MM.1S (cell line): ENCODE measurements at regions not wholly inside any gene's neighbourhood (a gene's known extent, or its start where the extent isn't known, plus 50 kb on each side); places are given as distances from the start of the nearest gene placed in this dataset.

Source experiments
- DNase-seq: peaks from one replicate; pipeline ENCODE4 v3.0.0-alpha.2; 2015
- H2AFZ ChIP-seq: fragments of 300-600 bp; sonication (generic); 2 replicates; pipeline ENCODE4 v1.6.0; 2016; ENCODE audit warnings: antibody characterized with exemption, low read length
- H3F3A ChIP-seq: fragments of 300-600 bp; sonication (generic); 2 replicates; pipeline ENCODE4 v1.6.1; 2016; ENCODE audit warnings: mild to moderate bottlenecking, antibody characterized with exemption, low read length, moderate library complexity, mixed read lengths; ENCODE audit not compliant: insufficient read depth
- H3K27ac ChIP-seq: fragments of 300-600 bp; sonication (generic); 2 replicates; pipeline ENCODE4 v1.5.1; 2016; ENCODE audit warnings: mild to moderate bottlenecking, low read length
- H3K27me3 ChIP-seq: fragments of 300-600 bp; sonication (generic); replicated peaks from 2 replicates; pipeline ENCODE4 v1.6.0; 2016; ENCODE audit warnings: low read length; ENCODE audit not compliant: insufficient read depth
- H3K36me3 ChIP-seq: fragments of 300-600 bp; sonication (generic); replicated peaks from 2 replicates; pipeline ENCODE4 v1.6.1; 2016; ENCODE audit warnings: mild to moderate bottlenecking, low read length, mixed read lengths; ENCODE audit not compliant: insufficient read depth
- H3K4me1 ChIP-seq: fragments of 300-600 bp; sonication (generic); 2 replicates; pipeline ENCODE4 v1.6.1; 2016; ENCODE audit warnings: low read length, mixed read lengths
- H3K4me2 ChIP-seq: fragments of 300-600 bp; sonication (generic); 2 replicates; pipeline ENCODE4 v1.6.0; 2016; ENCODE audit warnings: low read depth, low read length
- H3K4me3 ChIP-seq: fragments of 300-600 bp; sonication (generic); 2 replicates; pipeline ENCODE4 v1.5.1; 2016; ENCODE audit warnings: low read length, mixed read lengths
- H3K79me2 ChIP-seq: fragments of 300-600 bp; sonication (generic); 2 replicates; pipeline ENCODE4 v1.6.1; 2016; ENCODE audit warnings: mixed run types, low read length, mixed read lengths
- H3K9ac ChIP-seq: fragments of 300-600 bp; sonication (generic); 2 replicates; pipeline ENCODE4 v1.6.1; 2016; ENCODE audit warnings: low read length, mixed read lengths
- H3K9me2 ChIP-seq: fragments of 300-600 bp; sonication (generic); replicated peaks from 2 replicates; pipeline ENCODE4 v1.6.1; 2016; ENCODE audit warnings: mild to moderate bottlenecking, low read length, mixed read lengths; ENCODE audit not compliant: insufficient read depth
- H3K9me3 ChIP-seq: fragments of 300-600 bp; sonication (generic); replicated peaks from 2 replicates; pipeline ENCODE4 v1.6.1; 2016; ENCODE audit warnings: mild to moderate bottlenecking, low read length, mixed read lengths; ENCODE audit not compliant: insufficient read depth
- H4K20me1 ChIP-seq: fragments of 300-600 bp; sonication (generic); 2 replicates; pipeline ENCODE4 v1.6.1; 2016; ENCODE audit warnings: mild to moderate bottlenecking, low read length, moderate library complexity, mixed read lengths; ENCODE audit not compliant: insufficient read depth
- CTCF ChIP-seq: fragments of 300-600 bp; sonication (generic); IDR thresholded peaks from 2 replicates; pipeline ENCODE4 v1.5.1; 2016; ENCODE audit warnings: antibody characterized with exemption, low read length, mixed read lengths
- EZH2 ChIP-seq: fragments of 300-600 bp; sonication (generic); optimal IDR thresholded peaks from 2 replicates; pipeline ENCODE3; 2017; ENCODE audit warnings: low read depth, mild to moderate bottlenecking, antibody characterized with exemption, low read length, mixed read lengths
- EZH2phosphoT487 ChIP-seq: fragments of 300-600 bp; sonication (generic); IDR thresholded peaks from 2 replicates; pipeline ENCODE4 v1.6.1; 2018; ENCODE audit warnings: antibody characterized with exemption, low read length

- Histone ChIP-seq H3K9me2 (no peaks in the 10 kb centered on the region), H3K4me2 (peak overlapping the region; percentile 80), H3K9ac (peak overlapping the region; percentile 74), H2AFZ (peak overlapping the region; percentile 76), H3K4me3 (peak overlapping the region; percentile 91), H3K27ac (peak overlapping the region; percentile 55; the same call in 1 of the 2 replicates), H3K9me3 (no peaks in the 10 kb centered on the region), H3K4me1 (peaks cover 45% of the 10 kb centered on the region), H3K79me2 (peaks cover 67% of the 10 kb centered on the region), H4K20me1 (no peaks in the 10 kb centered on the region), H3K36me3 (no peaks in the 10 kb centered on the region), H3K27me3 (no peaks in the 10 kb centered on the region), H3F3A (peaks cover 44% of the 10 kb centered on the region)
- DNase-seq = peak; percentile 59
- TF ChIP-seq EZH2 (no peak), EZH2phosphoT487 (no peak)
Observed at GRCh38 chr21:31558189-31558961, 101.1 kb upstream of the SOD1 start.

- Histone ChIP-seq H3K9me2 (no peaks in the 10 kb centered on the region), H3K9ac (peak overlapping the region; percentile 74), H3K79me2 (peaks cover 75% of the 10 kb centered on the region), H3K4me2 (peak overlapping the region; percentile 80), H3K4me3 (peak overlapping the region; percentile 91), H3K9me3 (no peaks in the 10 kb centered on the region), H3F3A (peaks cover 51% of the 10 kb centered on the region), H3K36me3 (no peaks in the 10 kb centered on the region), H4K20me1 (no peaks in the 10 kb centered on the region), H2AFZ (peak overlapping the region; percentile 76), H3K4me1 (peaks cover 52% of the 10 kb centered on the region), H3K27me3 (no peaks in the 10 kb centered on the region), H3K27ac (peak overlapping the region; percentile 55; the same call in 1 of the 2 replicates)
- DNase-seq = peak; percentile 62
- TF ChIP-seq EZH2 (no peak), CTCF (no peak), EZH2phosphoT487 (no peak)
Observed at GRCh38 chr21:31557421-31558188, 101.9 kb upstream of the SOD1 start.

- H3K79me2 ChIP-seq = peaks cover 84% of the 10 kb centered on the region
- H3K4me2 ChIP-seq = peak overlapping the region; percentile 80
- no peak for TF ChIP-seq EZH2
- TF ChIP-seq CTCF = no peak
- TF ChIP-seq EZH2phosphoT487 = no peak
- peak overlapping the region; percentile 74; the same call in 1 of the 2 replicates for H3K9ac ChIP-seq
- H3K4me1 ChIP-seq = peaks cover 57% of the 10 kb centered on the region
- H3K9me3 ChIP-seq = no peaks in the 10 kb centered on the region
- H3K4me3 ChIP-seq = peak overlapping the region; percentile 91
- peaks cover 53% of the 10 kb centered on the region for H3F3A ChIP-seq
- no peak overlapping the region for H3K27ac ChIP-seq
- DNase-seq = no peak
- H4K20me1 ChIP-seq = no peaks in the 10 kb centered on the region
- no peak overlapping the region for H2AFZ ChIP-seq
- H3K27me3 ChIP-seq = no peaks in the 10 kb centered on the region
- H3K9me2 ChIP-seq = no peaks in the 10 kb centered on the region
- H3K36me3 ChIP-seq = no peaks in the 10 kb centered on the region
Observed at GRCh38 chr21:31556662-31557061, 102.8 kb upstream of the SOD1 start.
